H1 (cell line): ENCODE measurements at regions not wholly inside any gene's neighbourhood (a gene's known extent, or its start where the extent isn't known, plus 50 kb on each side); places are given as distances from the start of the nearest gene placed in this dataset.

Experiments
- CBX8 ChIP-seq: fragments of 300-800, 300-1000 bp; sonication (generic); IDR thresholded peaks from 2 replicates; pipeline ENCODE4 v1.7.1; 2016; ENCODE audit warnings: low read depth, low read length, borderline replicate concordance
- POLR2A ChIP-seq, 2 experiments: IDR thresholded peaks; 1 replicate in 1 of 2; 2 replicates in 1 of 2; pipeline ENCODE4 v1.6.1; 2011; ENCODE audit warnings: low read depth in 2 of 2, low read length in 2 of 2, mild to moderate bottlenecking in 2 of 2; ENCODE audit errors: control extremely low read depth in 1 of 2
- RFX5 ChIP-seq: IDR thresholded peaks from 2 replicates; pipeline ENCODE4 v1.6.1; 2011; ENCODE audit warnings: low read depth, low read length, improper control_type of control experiment, borderline replicate concordance
- SP1 ChIP-seq: IDR thresholded peaks from 2 replicates; pipeline ENCODE4 v1.6.1; 2011; ENCODE audit warnings: low read depth, low read length
- TAF1 ChIP-seq: IDR thresholded peaks from 2 replicates; pipeline ENCODE4 v1.6.1; 2011; ENCODE audit warnings: mild to moderate bottlenecking, low read depth, low read length

DNA sequence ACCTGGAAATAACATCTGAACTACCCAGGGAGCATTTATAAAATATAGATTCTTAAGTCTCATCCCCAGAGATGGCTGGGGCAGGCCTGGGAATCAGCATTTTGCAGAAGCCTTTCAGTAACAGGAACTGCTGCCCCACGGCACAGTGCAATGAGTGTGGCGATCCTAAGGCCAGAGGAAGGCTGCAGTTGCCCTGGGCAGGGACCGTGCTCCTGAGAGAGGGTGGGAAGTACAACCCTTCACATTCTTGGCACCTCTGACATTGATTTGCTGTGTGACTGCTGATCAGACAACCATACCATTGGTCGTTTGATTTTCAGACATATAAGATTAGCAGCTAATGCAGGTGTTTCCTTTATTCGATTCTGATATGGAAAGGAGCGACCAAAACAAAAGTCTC is 233.6 kb downstream of the STIM2 start (continued):
- TF ChIP-seq CBX8, result no peak
- TF ChIP-seq POLR2A (IDR thresholded peaks at IDR 0.05; ENCODE audit: control extremely low read depth in 1 of 2, low read depth in 2 of 2, low read length in 2 of 2), result no peak
- TF ChIP-seq SP1, result no peak
- TF ChIP-seq TAF1, result no peak
- no peak for TF ChIP-seq RFX5
